NCI-H2107 treated with DMSO at 0.1 percent for 48 hours (cell line): ENCODE measurements at regions not wholly inside any gene's neighbourhood (a gene's known extent, or its start where the extent isn't known, plus 50 kb on each side); places are given as distances from the start of the nearest gene placed in this dataset.

Experiments
- DNase-seq: peaks from one replicate; lab custom pipeline; 2025; ENCODE audit not compliant: unreplicated experiment; lab: John Stamatoyannopoulos, UW

- no peak for DNase-seq
These were observed 148.2 kb downstream of the WSCD1 start for GRCh38 chr17:6218333-6218732.

DNA sequence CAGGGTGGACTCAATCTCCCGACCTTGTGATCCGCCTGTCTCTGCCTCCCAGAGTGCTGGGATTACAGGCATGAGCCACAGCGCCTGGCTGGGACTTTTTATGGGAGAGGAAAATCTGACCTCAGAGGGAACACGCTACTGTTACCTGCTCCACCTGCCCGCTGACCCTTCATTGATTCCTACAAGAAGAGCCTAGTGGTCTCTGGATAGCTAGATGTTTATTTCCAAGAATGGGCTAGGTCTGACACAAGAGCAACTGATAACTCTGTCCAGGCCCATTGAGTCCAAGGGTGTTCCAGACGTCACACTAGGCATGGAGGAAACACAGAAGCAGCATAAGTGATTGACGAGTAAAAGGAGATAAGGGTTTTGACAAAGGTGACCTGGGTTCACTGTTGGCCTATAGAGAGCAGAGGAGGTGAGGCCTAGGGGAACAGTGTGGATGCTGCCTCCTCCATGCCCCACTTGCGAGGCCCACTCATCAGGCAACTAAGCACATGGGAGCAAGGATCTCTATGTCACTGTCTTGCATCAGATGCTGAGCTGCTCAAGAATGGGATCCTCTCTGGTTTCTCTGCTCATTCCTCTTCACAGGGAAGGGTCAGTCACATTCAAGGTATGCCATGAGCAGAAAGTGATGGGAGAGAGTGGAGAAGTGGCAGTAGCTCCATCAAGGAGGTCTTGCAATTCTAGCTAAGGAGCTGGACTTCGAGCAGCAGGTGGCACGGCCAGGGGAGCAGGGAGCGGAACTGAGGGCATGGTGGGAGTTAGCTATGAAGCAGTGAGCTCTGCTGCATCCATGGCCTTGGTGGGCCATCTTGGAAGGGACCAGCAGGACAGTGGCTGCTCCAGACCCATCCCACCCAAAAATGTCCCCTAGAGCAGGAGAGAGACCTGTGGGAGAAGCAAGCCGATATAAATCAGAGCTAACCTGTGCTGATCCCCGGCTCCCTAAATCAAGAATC is 145.2 kb downstream of the WSCD1 start:
- DNase-seq = no peak

DNA sequence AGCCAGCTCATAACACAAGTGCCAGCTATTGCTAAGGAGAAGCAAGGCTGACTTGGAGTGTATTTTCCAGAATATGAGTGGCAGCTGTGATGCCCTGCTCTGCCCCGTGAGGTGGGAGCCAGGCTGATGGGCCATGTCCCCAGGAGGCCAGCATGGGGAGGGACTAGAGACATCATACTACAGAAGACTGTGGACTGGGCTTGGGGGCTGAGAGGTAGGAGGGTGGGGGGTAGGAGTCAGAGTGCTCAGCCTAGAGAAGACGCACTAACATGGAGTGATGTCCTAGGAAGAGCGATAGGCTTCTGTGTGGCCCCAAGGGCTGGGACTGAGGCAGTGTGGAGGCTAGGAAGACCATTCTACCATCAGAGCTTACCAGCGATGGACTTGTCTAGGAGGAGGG is 143.7 kb downstream of the WSCD1 start:
- DNase-seq = no peak

GRCh38 chr17:6212766-6213165 is 142.6 kb downstream of the WSCD1 start:
- no peak for DNase-seq

DNA sequence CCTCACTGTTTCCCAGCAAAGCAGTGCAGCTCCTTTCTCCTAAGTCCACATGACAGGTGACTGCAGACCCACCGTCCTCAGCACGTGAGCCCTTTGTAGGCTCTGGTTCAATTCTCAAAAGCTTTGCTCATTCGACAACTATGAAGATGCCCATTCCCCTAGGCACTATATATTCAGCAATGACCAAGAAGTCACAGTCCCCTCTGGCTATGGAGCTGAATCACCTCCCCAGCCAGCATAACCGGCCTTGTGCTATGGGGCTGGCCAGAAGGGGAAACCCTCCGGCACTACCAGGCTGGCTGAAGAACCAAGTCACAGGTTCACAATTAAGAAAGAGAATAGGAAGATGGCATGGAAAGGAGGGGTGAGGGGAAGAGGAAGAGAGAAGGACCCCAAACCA is 139.7 kb downstream of the WSCD1 start:
- no peak for DNase-seq

GRCh38 chr17:6208608-6209180 is 138.5 kb downstream of the WSCD1 start:
- no peak for DNase-seq

- DNase-seq = no peak
These were observed 135.3 kb downstream of the WSCD1 start for GRCh38 chr17:6205525-6205924.

DNA sequence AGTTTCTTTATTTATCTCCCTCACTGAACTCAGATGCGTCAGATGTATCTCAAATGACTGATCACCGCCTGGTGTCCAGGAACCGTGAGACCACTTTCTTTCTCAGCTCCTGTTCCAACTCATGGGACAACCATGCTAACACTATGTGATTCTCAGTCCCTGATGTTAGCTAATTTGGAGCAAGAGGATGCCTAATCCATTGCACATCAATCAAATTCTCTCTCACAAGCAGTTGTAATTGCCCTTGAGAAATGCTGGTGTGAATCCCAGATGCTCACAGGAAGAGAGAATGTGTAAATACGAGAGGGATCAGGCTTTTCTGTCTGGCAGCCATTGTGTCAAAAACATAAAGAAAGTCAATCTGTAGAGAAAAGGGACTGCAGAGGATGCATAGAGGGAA is 134.9 kb downstream of the WSCD1 start:
- no peak for DNase-seq

DNA sequence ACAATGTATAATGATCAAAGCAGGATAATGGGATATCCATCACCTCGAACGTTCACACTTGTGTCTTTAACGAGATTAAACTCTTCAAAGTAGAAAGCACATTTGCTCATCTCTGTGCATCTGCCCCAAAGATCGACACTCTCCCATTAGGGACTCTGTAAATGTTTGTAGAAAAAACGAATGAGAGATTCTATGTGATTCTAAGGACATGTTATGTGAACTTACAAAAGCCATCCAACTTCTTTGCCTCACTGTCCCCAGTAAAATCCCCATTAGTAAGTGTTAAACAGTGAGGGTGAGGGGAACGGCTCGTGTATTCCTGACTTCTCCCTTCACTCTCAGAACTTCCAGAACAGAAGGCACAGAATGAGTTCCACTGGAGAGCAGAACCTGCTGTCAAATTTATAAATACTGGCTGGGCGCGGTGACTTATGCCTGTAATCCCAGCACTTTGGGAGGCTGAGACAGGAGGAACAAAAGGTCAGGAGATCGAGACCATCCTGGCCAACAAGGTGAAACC is 134.1 kb downstream of the WSCD1 start:
- no peak for DNase-seq

- no peak for DNase-seq
These were observed 126.2 kb downstream of the WSCD1 start for GRCh38 chr17:6196355-6196754.

DNA sequence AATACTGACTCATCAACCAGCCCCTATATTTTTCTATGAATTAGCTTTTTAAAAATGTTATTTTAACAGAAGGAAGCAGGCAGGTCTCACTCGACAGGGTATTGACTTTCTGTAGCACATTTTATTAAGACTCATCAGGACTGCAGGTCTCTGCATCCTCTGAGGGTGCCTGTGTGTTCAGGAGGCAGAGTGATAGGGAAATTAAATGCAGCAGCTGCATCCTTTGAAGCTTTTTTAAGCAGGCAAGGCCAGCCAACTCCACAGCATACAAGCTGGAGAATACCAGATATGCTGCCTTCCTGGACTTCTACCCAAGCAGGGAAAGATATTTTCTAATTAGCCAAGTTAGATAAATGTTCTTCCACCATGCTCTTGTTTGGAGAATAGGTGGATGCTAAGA is 124.9 kb downstream of the WSCD1 start:
- DNase-seq = no peak

GRCh38 chr17:6191405-6192324 is 121.5 kb downstream of the WSCD1 start:
- DNase-seq = no peak

GRCh38 chr17:6187836-6188235 is 117.7 kb downstream of the WSCD1 start:
- no peak for DNase-seq

- no peak for DNase-seq
These were observed 116.8 kb downstream of the WSCD1 start for GRCh38 chr17:6186998-6187397.

GRCh38 chr17:6184508-6184907 is 114.3 kb downstream of the WSCD1 start:
- no peak for DNase-seq

DNA sequence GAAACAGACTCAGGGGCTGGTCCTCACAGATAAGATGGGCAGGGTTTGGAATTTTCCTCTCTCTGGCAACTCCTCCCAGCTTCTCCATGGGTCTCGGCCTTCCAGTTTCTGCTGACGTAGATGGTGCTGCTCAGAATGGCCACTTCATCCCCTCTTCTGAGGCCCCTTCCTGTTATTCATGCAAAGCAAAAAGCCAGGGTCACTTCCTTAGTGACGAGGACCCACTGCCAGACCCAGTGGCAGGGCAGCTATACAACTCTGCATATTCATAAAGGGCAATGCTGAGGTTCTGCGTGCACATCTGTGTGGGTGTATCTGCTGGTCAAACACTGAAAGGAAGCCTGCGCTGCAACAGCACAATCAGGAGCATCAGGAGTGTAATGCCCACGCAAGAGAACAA is 108.8 kb downstream of the WSCD1 start:
- DNase-seq = no peak

GRCh38 chr17:6177941-6178694 is 107.9 kb downstream of the WSCD1 start:
- DNase-seq = no peak
